ENCODE measurements at regions not wholly inside any gene's neighbourhood (a gene's known extent, or its start where the extent isn't known, plus 50 kb on each side); places are given as distances from the start of the nearest gene placed in this dataset.

- Histone ChIP-seq H3K4me2 (ENCODE audit: insufficient read depth, low read length) (no peak overlapping the region), H3K9me1 (ENCODE audit: control insufficient read depth, insufficient read depth, low read length) (no peaks in the 10 kb centered on the region), H3K4me1 (replicated peaks in 1 of 2; ENCODE audit: control insufficient read depth in 2 of 2, insufficient read depth in 2 of 2, low read length in 2 of 2) (no peaks in the 10 kb centered on the region), H3K79me2 (ENCODE audit: control insufficient read depth, insufficient read depth, low read length) (no peaks in the 10 kb centered on the region), H3K9me3 (replicated peaks; ENCODE audit: control insufficient read depth, insufficient read depth, low read depth, low read length) (no peaks in the 10 kb centered on the region), H3K4me3 (no peak overlapping the region), H3K36me3 (ENCODE audit: control insufficient read depth, insufficient read depth, low read length) (no peaks in the 10 kb centered on the region), H3K9ac (ENCODE audit: insufficient read depth in 1 of 2, low read depth in 2 of 2, low read length in 2 of 2) (no peak overlapping the region), H3K27me3 (ENCODE audit: control insufficient read depth in 2 of 2, insufficient read depth in 2 of 2, low read length in 2 of 2) (no peaks in the 10 kb centered on the region), H2AFZ (ENCODE audit: low read depth, low read length) (no peak overlapping the region), H4K20me1 (replicated peaks; ENCODE audit: control insufficient read depth, insufficient read depth, low read length) (no peaks in the 10 kb centered on the region), H3K27ac (ENCODE audit: extremely low read depth, low read depth, low read length) (no peak overlapping the region)
- ChIA-PET CTCF (ENCODE audit: low intra/inter-chr PET ratio) (no interaction called here), POLR2A (no interaction called here)
- in situ Hi-C loops (cut with MboI) (no loop called here), intact Hi-C loops (cut with micrococcal nuclease) (no loop called here)
- no TSS peak for BruUV-seq (replicated peaks)
- no peak for ATAC-seq
- FAIRE-seq = no peak
- TF ChIP-seq MEF2A (IDR thresholded peaks at IDR 0.05; ENCODE audit: control insufficient read depth, low read depth, low read length) = no peak
- no peak for TF ChIP-seq POLR3A (IDR thresholded peaks at IDR 0.05; ENCODE audit: borderline replicate concordance, extremely low read depth, insufficient read depth, insufficient read length)
- no peak for TF ChIP-seq POLR2B (IDR thresholded peaks at IDR 0.05; ENCODE audit: low read depth, partially characterized antibody)
- TF ChIP-seq ZNF347 (CRISPR knock-in tag; IDR thresholded peaks at IDR 0.05; ENCODE audit: low read depth) = no peak
- no peak for TF ChIP-seq HDAC3 (IDR thresholded peaks at IDR 0.05; ENCODE audit: borderline replicate concordance, partially characterized antibody)
- TF ChIP-seq, protein P1, sequence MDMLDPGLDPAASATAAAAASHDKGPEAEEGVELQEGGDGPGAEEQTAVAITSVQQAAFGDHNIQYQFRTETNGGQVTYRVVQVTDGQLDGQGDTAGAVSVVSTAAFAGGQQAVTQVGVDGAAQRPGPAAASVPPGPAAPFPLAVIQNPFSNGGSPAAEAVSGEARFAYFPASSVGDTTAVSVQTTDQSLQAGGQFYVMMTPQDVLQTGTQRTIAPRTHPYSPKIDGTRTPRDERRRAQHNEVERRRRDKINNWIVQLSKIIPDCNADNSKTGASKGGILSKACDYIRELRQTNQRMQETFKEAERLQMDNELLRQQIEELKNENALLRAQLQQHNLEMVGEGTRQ (CRISPR knock-in tag; IDR thresholded peaks at IDR 0.05) = no peak
- DNase-seq (ENCODE audit: extremely low read depth in 1 of 4, low spot score in 3 of 4) = no peak
- 8% methylated on average over 3 of the region's 4 CpGs for WGBS (ENCODE audit: insufficient coverage, low coverage, missing lambda C conversion rate)
Measured at GRCh38 chr5:121430538-121430937, 421.1 kb upstream of the FTMT start.

All from K562 (cell line).